Fibroblast of the aortic adventitia (primary cell): ENCODE measurements at regions not wholly inside any gene's neighbourhood (a gene's known extent, or its start where the extent isn't known, plus 50 kb on each side); places are given as distances from the start of the nearest gene placed in this dataset.
A peak's percentile ranks its signal among the peaks of the same experiment; 100 is the strongest.

Source experiments
- DNase-seq: peaks from one replicate; pipeline ENCODE4 v3.0.0-alpha.2; 2010; ENCODE audit warnings: low read depth
- H3K4me3 ChIP-seq: 2 replicates; pipeline ENCODE4 v1.5.1; 2011; ENCODE audit warnings: low read depth, mild to moderate bottlenecking, control low read depth, low read length, moderate library complexity
- CTCF ChIP-seq: IDR thresholded peaks from 2 replicates; pipeline ENCODE4 v1.5.1; 2011; ENCODE audit warnings: mild to moderate bottlenecking, low read length, control low read depth, inconsistent platforms; ENCODE audit not compliant: insufficient read depth

GRCh38 chr10:89891006-89891535 lies 189.7 kb downstream of the KIF20B start:
- DNase-seq, result no peak
- TF ChIP-seq CTCF, result no peak
- H3K4me3 ChIP-seq, result no peak overlapping the region

GRCh38 chr10:89894051-89894450 lies 192.7 kb downstream of the KIF20B start:
- peak; percentile 29 for DNase-seq
- TF ChIP-seq CTCF, result no peak
- H3K4me3 ChIP-seq, result no peak overlapping the region

- no peak overlapping the region for H3K4me3 ChIP-seq
- no peak for TF ChIP-seq CTCF
- no peak for DNase-seq
Measured at GRCh38 chr10:89900554-89900953, 199.2 kb downstream of the KIF20B start.

- H3K4me3 ChIP-seq, result no peak overlapping the region
- DNase-seq, result no peak
- TF ChIP-seq CTCF, result no peak
Measured at GRCh38 chr10:89901895-89902294, 200.5 kb downstream of the KIF20B start.

- H3K4me3 ChIP-seq, result no peak overlapping the region
- no peak for TF ChIP-seq CTCF
- no peak for DNase-seq
Measured at GRCh38 chr10:89904755-89905154, 203.4 kb downstream of the KIF20B start.

- no peak for TF ChIP-seq CTCF
- H3K4me3 ChIP-seq, result no peak overlapping the region
- DNase-seq, result no peak
Measured at GRCh38 chr10:89909752-89910151, 208.4 kb downstream of the KIF20B start.

GRCh38 chr10:89915021-89915420 lies 213.6 kb downstream of the KIF20B start:
- H3K4me3 ChIP-seq, result no peak overlapping the region
- DNase-seq, result no peak
- no peak for TF ChIP-seq CTCF
